GM21717 (cell line): ENCODE measurements at regions not wholly inside any gene's neighbourhood (a gene's known extent, or its start where the extent isn't known, plus 50 kb on each side); places are given as distances from the start of the nearest gene placed in this dataset.

Experiments
- ATAC-seq: cut with Tn5 transposase; IDR thresholded peaks from one replicate; pipeline ENCODE4 v1.9.1; 2021; ENCODE audit warnings: mild to moderate bottlenecking, moderate library complexity; ENCODE audit not compliant: unreplicated experiment

DNA sequence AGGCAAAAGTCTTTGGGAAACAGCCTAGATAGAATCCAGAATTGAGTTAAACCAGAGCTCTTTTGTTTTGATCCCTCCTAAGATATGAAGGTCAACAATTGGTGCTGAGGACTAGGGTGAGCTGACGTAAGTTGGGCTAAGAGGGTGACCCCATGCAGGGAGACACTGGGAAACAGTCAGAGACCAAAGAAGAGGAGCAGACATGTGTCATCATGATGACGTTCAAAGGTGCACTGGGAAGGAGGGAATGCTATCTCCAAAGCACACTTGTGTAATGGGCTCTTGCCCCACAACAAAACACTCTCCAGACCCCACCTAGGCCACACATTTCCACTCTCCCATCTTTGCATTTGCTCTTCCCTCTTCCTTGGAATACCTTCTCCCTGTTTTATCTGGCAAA lies 481.4 kb downstream of the COG6 start:
- no peak for ATAC-seq

DNA sequence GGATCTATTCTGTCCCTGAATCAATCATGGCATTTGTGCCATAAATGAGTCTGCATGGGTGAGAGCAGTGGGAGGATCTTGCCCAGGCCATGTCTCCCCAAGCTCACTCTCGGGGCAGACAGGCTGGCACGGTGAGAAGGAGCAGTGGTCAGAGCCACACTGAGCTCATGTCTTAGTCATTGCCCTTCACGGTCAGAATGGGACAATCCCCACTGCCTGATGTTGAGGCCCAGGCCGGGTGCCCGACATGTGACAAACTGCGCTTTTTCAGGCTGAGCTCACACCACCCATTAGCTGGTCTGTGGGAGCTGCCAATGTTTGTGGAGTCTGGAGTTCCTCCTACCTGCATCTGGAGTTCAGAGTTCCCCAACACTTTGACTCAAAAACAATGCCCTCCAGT lies 481.9 kb downstream of the COG6 start:
- ATAC-seq: no peak

GRCh38 chr13:40139896-40140520 lies 484.5 kb downstream of the COG6 start:
- no peak for ATAC-seq

- ATAC-seq: no peak
Measured at GRCh38 chr13:40141859-40142555, 486.5 kb downstream of the COG6 start.

DNA sequence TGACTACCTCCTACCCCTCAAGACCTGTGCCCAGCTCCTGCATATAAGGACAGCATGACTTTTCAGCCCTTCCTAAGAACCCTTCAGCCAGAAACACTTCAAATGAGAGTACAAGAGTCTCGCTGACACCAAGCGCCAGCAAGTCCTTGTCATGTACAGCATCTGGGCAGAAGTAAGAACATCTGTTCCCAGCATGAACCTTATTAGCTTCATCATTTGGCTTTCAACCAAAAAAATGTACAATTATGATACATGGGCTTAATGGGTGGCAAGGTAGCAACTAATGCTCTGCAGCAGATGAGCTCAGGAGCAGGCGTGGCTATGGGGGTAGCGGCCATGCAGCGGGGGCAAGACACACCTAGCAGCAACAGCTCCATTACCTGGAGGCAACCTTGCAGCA lies 487.6 kb downstream of the COG6 start:
- no peak for ATAC-seq

GRCh38 chr13:40143559-40143958 lies 488.1 kb downstream of the COG6 start:
- ATAC-seq: no peak

GRCh38 chr13:40145139-40145538 lies 489.7 kb downstream of the COG6 start:
- no peak for ATAC-seq

DNA sequence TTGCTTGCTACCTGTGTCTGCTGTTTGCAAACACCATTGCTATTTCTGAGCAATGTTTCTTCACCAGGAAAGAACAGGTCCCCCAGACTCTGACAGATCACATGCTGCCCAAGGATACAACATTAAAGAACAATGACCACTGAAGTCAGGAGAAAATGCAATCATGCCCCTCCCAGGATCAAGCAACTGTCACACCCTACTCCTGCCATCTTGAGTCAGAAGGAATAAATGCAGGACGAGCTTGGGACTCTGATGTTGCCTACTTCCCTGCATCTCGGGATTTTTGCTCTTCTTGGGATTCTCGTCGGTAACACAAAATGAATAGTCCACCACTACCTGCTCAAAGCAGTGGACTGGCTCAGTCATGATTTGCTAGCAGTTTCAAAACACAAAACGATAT lies 490.6 kb downstream of the COG6 start:
- no peak for ATAC-seq

GRCh38 chr13:40146611-40147117 lies 491.2 kb downstream of the COG6 start:
- ATAC-seq: no peak

DNA sequence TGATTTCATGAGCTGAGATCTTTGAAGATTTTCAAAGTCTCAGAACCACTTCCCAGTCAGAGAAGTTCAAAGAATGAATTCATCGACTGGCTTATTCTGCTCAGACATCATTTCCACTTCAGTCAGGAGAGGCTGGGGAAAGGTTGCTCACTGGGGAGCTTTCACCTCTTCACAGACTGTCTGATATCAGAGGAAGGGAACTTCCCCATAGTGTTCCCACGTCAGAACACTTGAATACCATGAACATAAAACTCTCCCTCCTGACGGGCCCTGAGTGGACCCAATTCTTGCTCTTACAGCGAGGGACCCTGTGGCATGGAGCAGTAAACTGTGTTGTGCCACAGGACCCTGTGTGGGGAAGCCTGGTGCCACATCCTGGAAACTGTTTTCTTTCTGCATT lies 492.6 kb downstream of the COG6 start:
- no peak for ATAC-seq

GRCh38 chr13:40148742-40149141 lies 493.3 kb downstream of the COG6 start:
- no peak for ATAC-seq

DNA sequence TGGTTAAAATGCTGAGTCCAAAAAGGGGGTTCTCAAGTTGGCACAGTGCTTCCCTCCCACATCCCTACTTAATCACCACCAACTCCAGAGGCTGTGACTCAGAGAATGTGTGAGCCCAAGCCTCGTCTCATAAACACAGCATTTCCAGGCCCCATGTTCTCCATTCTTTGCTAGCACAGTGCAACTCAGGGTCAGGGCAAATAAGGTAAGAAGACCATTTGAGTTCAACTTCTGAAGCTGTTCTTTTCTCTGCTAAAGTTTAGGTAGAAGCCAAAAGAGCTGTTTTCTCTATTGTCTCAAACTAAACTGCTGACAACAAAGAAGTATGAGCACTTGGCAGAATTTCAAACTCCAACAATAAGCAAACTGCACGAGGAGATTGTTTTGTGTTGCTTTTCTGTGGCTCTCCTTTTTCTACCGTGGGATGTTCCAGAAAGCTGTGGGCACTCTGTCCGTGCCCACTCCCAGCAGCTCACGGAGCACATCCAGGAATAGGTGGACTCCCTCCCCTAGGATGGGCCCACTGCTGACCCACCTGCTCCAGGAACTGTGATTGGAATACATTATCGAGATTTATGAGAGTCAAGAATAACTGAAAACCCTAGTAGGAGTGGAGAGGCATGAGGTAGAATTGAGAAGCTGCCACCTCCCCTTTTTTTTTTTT lies 494.3 kb downstream of the COG6 start:
- no peak for ATAC-seq

GRCh38 chr13:40151673-40152072 lies 496.2 kb downstream of the COG6 start:
- no peak for ATAC-seq

DNA sequence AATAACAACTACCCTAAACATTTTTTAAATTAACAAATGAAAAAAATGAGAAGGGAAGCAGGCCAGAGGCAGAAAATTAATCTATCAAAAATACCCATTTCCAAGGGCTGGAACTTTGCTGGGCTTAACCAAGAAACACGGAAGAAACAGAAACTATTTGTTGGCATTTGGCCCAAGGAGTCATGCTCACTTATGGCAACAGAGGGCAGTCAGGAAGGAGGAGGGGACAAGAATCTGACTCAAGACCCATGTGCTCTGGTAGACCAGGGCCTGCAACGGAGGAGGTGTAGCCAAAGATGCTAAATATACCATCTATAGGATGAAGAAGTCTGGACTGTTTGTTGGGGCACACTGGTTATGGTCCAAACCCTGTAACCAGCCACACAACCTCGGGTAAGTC lies 496.7 kb downstream of the COG6 start:
- ATAC-seq: no peak

DNA sequence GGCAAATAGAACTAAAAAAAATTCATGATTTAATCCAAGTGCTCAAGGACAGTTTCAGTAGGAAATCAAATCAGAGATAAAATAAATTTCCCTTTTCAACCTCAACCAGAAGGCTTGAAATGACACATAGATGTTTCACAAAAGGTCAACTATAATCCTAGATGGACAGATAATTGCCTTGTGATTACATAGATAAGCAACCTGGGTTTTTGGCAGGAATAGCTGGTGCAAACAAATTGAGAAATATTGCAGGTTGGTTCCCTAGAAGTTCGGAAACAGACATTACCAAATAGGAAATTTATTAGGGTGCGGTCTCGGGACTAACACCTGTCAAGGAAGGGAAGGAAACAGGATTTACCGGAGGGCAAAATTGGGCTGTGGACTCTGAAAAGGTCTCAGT lies 497.5 kb downstream of the COG6 start:
- no peak for ATAC-seq

DNA sequence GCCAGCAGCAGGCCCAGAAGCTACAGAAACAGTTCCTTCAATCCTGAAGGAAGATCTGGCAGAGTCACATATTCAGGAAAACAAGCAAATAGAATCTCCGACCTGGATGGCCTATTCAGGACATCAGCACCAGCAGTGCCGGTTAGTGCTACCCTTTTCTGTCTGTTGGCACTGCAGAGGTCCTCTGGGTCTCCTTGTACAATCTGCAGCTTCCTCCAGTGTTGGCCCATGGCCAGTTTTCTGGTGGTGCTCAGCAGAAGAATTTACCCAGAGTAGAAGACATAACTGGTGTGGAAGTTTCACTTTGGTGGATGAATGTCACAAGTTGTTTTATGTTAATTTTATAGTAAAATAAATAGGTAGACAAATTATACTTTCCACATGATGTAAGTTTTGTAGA lies 498.1 kb downstream of the COG6 start:
- ATAC-seq: no peak

- ATAC-seq: no peak
Measured at GRCh38 chr13:40155201-40155600, 499.7 kb downstream of the COG6 start.

- no peak for ATAC-seq
Measured at GRCh38 chr13:40158218-40158617, 502.8 kb downstream of the COG6 start.

DNA sequence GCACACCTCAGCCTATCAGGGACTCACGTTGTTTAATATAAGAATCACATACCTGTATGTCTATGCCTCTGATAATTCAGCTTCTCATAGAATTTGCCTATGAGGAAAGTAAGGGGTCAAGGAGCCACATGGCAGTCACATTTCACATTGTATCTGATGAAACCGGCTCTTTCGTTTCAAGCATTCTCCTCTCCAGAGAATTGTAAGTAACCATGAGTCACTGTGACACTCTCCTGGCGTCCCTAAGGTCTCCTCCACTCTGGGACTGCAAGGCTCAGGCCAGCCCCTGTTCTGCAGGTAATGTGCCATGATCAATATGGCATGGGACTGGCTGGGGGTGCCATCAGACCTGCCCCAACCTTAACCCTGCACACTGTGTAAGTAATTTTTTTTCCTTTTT lies 503.3 kb downstream of the COG6 start:
- ATAC-seq: no peak

DNA sequence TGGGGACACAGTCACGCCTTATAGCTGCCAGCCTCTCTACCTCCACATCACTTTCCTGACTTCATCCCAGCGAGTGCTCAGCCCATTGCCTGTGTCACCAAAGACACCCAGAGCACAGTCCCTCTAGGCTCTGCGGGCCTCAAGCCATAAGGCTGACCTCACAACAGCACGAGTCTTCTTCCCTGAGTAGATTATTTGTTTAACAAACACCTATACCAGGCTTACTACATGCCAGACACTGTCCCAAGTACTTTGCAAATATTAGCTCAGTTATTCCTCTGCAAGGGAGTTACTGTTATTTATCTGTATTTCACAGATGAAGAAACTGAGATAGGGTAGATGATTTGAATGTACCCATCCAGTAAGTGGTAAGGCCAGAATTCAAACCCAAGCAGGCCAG lies 504.3 kb downstream of the COG6 start:
- ATAC-seq: no peak

- ATAC-seq: no peak
Measured at GRCh38 chr13:40160618-40161350, 505.3 kb downstream of the COG6 start.
